Lower leg skin (tissue), 4 donors: ENCODE measurements at regions not wholly inside any gene's neighbourhood (a gene's known extent, or its start where the extent isn't known, plus 50 kb on each side); places are given as distances from the start of the nearest gene placed in this dataset.
"Not testable (repeated sequence)": the region's sequence is repeated elsewhere in the genome, so short reads cannot be mapped to it uniquely, and the experiment has no call there.

Experiments
- DNase-seq, 2 donors: peaks; one replicate each; pipeline ENCODE4 v3.0.0-alpha.2; 2019; ENCODE audit warnings: low spot score in 2 of 2
- H3K4me3 ChIP-seq: fragments of 200-600 bp; sonication (generic); 2 replicates; pipeline ENCODE4 v1.5.1; 2017; ENCODE audit warnings: mild to moderate bottlenecking, low read depth; ENCODE audit not compliant: poor library complexity, severe bottlenecking
- CTCF ChIP-seq, 3 donors: fragments of 450-650 bp; IDR thresholded peaks; one replicate each; pipeline ENCODE4 v1.5.1; 2016; ENCODE audit warnings: antibody characterized with exemption in 3 of 3, mild to moderate bottlenecking in 3 of 3, moderate library complexity in 2 of 3
- POLR2A ChIP-seq, 2 donors: fragments of 450-650 bp; IDR thresholded peaks; one replicate each; pipeline ENCODE4 v1.6.1; 2016 to 2017; ENCODE audit warnings: antibody characterized with exemption in 2 of 2, mild to moderate bottlenecking in 1 of 2, moderate library complexity in 1 of 2
- WGBS, 2 donors: methylation state at CpG; one replicate each; pipeline ENCODE4 v1.1.5; 2018; 5-methylcytosine and 5-hydroxymethylcytosine counted together
- intact Hi-C: fragments of 100-400 bp; cut with DNase I; formaldehyde crosslinking; loops from one replicate; pipeline ENCODE4 v1.15.0; 2023; ENCODE audit warnings: low total_unique reads

DNA sequence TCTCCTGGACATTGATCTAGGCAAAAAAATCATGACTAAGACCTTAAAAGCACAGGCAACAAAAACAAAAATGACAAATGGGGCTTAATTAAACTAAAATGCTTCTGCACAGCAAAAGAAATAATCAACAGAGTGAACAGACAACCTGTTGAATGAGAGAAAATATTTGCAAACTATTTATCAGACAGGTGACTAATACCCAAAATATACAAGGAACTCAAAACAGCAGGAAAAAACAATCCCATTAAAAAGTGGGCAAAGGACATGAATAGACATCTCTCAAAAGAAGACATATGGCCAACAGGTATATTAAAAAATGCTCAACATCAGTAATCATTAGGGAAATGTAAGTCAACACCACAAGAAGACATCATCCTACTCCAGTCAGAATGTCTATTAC is 166.8 kb downstream of the MTERF1 start:
- no peak for DNase-seq
- TF ChIP-seq CTCF (IDR thresholded peaks at IDR 0.05) (no peak), POLR2A (IDR thresholded peaks at IDR 0.05) (no peak)
- intact Hi-C loops, result no loop called here
- H3K4me3 ChIP-seq, result no peak overlapping the region

DNA sequence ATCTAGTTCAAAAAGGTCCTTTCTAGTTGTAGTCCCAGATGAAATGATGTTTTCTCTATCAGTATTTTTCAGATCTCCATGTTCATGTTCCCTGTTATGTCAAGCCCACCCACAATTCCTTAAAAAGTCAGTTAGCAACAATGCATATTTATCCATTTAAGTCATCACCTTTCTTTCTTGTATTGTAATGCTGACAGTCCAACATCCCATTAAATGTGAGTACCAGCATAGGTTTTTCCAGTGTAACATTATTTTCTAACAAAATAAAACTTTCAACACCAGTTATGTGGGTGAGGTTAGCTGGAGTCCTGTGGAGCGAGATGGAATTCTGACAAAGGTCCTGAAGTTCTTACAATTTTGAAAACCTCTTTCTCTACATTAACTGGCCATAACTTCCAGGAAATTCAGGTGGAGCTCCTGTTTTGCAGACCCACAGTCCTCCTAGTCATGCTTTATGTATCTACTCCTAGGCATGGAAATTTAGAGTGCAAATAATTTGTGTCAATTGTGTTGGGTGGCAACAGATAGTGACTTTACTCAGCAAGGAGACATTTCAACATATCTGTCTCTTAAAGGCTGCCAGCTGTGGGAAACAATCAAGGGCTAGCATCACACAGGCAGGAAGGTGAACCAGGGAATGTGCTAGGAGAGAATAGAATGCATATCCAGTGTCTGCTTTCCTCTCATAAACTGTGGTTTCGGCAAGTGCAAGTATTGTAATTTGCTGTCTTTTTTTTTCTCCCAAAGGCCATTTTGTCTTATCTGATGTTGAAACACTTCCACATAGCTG is 162.6 kb downstream of the MTERF1 start:
- intact Hi-C loops, result no loop called here
- TF ChIP-seq CTCF (IDR thresholded peaks at IDR 0.05) (no peak), POLR2A (IDR thresholded peaks at IDR 0.05) (no peak)
- no peak for DNase-seq
- H3K4me3 ChIP-seq, result no peak overlapping the region
- WGBS, 2 donors, result 84 to 96% methylated on average over 2 of the region's 2 CpGs

- no peak for TF ChIP-seq POLR2A (IDR thresholded peaks at IDR 0.05)
- no peak for TF ChIP-seq CTCF (IDR thresholded peaks at IDR 0.05)
- WGBS, 2 donors, result 92 to 95% methylated on average over 1 of the region's 1 CpG
- intact Hi-C loops, result no loop called here
- DNase-seq, result no peak
- H3K4me3 ChIP-seq, result no peak overlapping the region
These were observed 161.5 kb downstream of the MTERF1 start for GRCh38 chr7:91719008-91719407.

DNA sequence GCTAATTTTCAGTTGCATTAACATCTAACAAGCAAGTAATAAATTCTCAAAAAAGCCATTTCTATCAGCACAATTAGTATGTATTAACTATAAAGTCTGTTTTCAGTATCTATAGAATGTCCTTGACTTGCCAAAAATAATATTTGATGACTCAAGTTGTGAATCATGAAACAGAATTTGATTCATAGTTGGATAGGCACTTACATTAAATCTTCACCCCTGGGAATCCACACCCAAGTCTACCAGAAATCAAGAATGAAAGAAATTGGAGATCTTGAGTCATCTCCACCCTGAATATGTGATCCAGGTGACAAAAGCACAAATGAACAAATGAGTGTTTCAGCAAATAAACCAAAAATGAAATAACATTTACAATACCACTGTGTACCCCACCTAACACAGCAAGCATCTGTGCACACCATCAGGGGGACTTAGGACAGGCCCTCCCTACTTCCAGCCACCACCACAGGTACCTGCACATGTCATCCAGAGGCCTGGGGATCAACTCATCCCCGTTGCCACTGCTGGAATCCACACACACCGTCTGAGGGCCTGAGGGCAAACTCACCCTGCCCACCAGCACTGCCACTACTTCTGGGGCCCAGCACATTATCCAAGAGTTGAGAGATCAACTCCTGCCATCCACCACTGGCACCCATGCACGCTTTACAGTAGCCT is 160.1 kb downstream of the MTERF1 start:
- H3K4me3 ChIP-seq, result no peak overlapping the region
- WGBS, 2 donors, result 66 to 76% methylated on average over 3 of the region's 3 CpGs
- TF ChIP-seq CTCF (IDR thresholded peaks at IDR 0.05) (no peak), POLR2A (IDR thresholded peaks at IDR 0.05) (no peak)
- intact Hi-C loops, result no loop called here
- DNase-seq, result no peak

- intact Hi-C loops, result no loop called here
These were observed 157.7 kb downstream of the MTERF1 start for GRCh38 chr7:91722831-91723230.

GRCh38 chr7:91729046-91729445 is 151.5 kb downstream of the MTERF1 start:
- intact Hi-C loops, H3K4me3 ChIP-seq, DNase-seq: not testable (repeated sequence)
- 89% methylated on average over 2 of the region's 2 CpGs for WGBS, 2 donors

More at GRCh38 chr7:91722831-91723230, 157.7 kb downstream of the MTERF1 start:
- TF ChIP-seq POLR2A (IDR thresholded peaks at IDR 0.05), result no peak
- no peak for TF ChIP-seq CTCF (IDR thresholded peaks at IDR 0.05)
- H3K4me3 ChIP-seq, result no peak overlapping the region
- no peak for DNase-seq
